GM18868 (cell line): ENCODE measurements at regions not wholly inside any gene's neighbourhood (a gene's known extent, or its start where the extent isn't known, plus 50 kb on each side); places are given as distances from the start of the nearest gene placed in this dataset.
"Not testable (repeated sequence)": the region's sequence is repeated elsewhere in the genome, so short reads cannot be mapped to it uniquely, and the experiment has no call there.

Experiments used
- ATAC-seq: cut with Tn5 transposase; IDR thresholded peaks from one replicate; pipeline ENCODE4 v1.9.1; 2021; ENCODE audit warnings: mild to moderate bottlenecking, moderate library complexity; ENCODE audit not compliant: unreplicated experiment

DNA sequence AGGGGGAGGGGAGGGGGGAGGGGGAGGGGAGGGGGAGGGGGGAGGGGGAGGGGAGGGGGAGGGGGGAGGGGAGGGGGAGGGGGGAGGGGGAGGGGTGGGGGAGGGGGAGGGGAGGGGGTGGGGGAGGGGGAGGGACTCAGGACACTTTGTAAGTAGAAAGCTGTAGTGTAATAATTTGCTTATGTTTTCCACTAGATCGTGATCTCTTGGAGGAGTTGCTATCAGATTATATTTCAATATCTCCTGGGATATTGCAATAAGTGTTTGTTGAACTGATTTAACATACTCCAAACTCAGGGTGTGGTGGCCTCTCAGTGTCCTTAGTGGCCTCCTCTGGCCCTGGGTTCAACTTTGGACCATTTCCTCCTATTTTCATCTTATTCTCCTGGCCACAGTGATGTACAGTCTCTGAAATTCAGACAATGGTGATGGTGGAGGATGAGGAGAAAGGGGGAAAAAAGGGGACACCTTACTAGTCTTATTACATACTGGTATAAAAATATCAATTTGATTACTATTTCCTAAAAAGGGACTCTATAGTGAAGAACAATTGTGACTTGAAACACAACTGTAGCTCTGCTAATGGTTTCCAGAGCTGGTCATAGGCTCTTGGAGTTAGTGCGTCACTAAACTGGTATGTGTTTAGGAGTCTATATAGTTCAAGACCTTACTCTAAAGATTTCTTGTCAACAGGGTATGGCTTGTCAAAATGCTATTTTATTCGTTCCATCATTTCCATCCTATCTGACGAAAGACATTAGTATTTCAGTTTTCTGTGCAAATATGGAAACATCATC lies 89.6 kb downstream of the DDX1 start:
- ATAC-seq = no peak

GRCh38 chr2:15682354-15682753 lies 90.7 kb downstream of the DDX1 start:
- no peak for ATAC-seq

DNA sequence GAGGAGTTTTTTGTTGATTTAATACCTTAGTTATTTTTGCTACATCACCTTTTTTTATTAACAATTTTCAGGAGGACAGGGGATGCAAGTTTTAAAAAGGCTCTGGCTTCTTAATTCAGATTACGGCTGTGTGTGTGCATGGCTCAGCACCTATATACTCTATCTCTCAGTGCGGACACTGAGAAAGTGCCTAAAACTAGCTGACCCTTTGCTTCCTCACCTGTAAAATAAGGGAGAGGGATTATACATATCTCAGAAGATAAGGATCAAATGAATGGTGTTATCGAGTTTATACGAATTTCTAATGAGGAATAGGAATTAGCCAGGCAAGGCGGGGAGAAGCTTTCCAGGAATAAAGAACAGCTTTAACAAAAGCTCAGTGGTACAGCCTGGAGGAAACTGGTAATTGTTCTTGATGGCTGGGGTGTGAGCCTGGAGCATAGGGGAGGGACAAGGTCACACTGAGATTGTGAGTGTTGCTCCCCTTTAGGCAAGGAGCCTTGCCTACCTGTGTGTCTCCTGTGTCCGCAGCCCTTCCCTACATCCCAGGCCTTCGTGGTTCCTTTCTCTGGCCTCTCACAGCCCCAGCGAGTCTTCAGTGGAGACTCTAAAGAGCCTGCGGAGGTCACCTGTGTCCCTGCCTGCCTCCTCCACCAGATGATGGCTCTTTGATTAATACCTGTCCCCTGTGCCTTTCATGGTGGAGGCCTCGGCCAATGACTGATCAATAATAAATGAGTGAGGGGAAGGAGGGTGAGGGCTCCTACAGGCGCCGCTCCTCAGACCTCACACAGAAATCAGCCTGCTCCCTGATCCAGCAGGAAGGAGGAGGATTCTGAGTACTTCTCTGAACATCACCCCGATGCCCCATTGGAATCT lies 92.7 kb downstream of the DDX1 start:
- ATAC-seq = no peak

- no peak for ATAC-seq
Observed at GRCh38 chr2:15685143-15685542, 93.5 kb downstream of the DDX1 start.

GRCh38 chr2:15686643-15687042 lies 95.0 kb downstream of the DDX1 start:
- ATAC-seq = no peak

- ATAC-seq = no peak
Observed at GRCh38 chr2:15687243-15687642, 95.6 kb downstream of the DDX1 start.

- no peak for ATAC-seq
Observed at GRCh38 chr2:15687720-15688119, 96.1 kb downstream of the DDX1 start.

GRCh38 chr2:15688924-15689568 lies 97.4 kb downstream of the DDX1 start:
- ATAC-seq = no peak

GRCh38 chr2:15689654-15690053 lies 98.0 kb downstream of the DDX1 start:
- no peak for ATAC-seq

- no peak for ATAC-seq
Observed at GRCh38 chr2:15691586-15692310, 100.1 kb downstream of the DDX1 start.

- ATAC-seq = no peak
Observed at GRCh38 chr2:15692551-15693377, 101.1 kb downstream of the DDX1 start.

- no peak for ATAC-seq
Observed at GRCh38 chr2:15693382-15693781, 101.7 kb downstream of the DDX1 start.

- no peak for ATAC-seq
Observed at GRCh38 chr2:15693926-15694588, 102.4 kb downstream of the DDX1 start.

- no peak for ATAC-seq
Observed at GRCh38 chr2:15694589-15694986, 102.9 kb downstream of the DDX1 start.

DNA sequence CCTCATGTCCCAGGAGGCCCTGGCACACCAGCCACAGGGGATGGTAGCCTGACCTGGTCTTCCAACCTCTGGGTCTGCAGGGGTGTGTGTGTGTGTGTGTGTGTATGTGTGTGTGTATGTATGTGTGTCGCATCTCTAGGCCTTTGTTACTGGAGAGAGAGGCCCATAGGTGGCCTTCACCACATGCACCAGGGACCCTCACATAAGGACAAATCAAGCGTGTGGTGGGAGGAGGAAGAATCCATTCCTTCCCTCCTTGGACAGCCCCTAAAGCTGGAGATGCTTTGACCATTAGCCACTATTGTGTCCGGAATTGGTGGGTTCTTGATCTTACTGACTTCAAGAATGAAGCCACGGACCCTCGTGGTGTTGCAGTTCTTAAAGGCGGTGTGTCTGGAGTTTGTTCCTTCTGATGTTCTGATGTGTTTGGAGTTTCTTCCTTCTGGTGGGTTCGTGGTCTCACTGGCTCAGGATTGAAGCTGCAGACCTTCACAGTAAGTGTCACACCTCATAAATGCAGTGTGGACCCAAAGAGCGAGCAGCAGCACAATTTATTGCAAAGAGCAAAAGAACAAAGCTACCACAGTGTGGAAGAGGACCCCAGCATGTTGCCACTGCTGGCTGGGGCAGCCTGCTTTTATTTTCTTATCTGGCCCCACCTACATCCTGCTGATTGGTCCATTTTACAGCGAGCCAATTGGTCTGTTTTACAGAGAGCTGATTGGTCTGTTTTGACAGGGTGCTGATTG lies 104.1 kb downstream of the DDX1 start:
- ATAC-seq = no peak

- not testable (repeated sequence) for ATAC-seq
Observed at GRCh38 chr2:15696606-15697170, 105.0 kb downstream of the DDX1 start.

DNA sequence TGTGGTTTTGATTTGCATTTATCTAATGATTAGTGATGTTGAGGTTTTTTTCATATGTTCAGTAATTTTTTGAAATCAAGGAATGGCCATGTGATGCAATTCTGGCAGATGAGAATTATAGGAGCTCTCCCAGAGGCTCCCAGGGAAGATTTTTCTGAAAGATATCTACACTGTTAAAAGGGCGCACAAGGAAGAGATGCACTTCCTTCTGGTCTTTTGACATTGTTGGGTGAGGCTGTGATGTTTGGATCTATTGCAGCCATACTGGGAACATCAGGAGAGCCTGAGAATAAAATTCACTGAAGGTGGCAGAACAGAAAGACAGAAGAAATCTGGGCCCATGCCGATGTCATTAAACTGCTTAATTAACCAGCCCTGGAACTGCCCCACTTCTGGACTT lies 108.5 kb downstream of the DDX1 start:
- ATAC-seq = no peak

DNA sequence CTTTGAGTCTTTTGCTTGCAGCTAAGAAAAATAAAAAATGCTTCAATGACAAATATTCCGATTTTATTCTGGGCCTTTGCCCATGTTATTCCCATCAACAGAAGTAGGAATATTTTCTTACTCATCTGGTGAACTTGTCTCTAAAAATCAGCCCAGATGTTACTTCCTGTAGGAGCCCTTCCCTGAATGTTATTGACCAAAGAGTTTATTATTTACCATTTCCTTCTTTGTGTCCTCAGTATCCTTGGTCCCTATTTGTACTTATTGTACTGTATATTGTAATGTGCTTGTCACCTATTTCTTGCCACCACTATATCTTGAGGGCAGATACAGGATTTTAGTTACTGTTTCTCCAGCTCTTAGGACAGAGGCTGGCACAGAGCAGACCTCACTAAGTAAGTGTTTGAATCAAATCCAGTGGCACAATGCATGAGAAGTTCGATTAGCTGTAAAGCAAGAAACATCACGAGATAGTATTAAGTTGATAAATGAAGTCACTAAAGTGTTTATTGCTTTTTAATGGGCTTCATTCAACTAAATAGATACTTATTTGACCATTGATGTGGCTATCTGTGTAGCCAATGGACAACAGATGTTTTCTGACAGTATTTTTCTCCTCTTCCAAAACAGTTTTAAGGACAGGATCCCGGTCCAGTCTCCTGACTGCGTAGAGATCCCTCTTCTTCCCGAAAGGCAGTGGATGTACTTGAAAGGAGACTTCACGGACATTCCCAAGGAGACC lies 109.1 kb downstream of the DDX1 start:
- ATAC-seq = no peak
